ENCODE measurements at regions not wholly inside any gene's neighbourhood (a gene's known extent, or its start where the extent isn't known, plus 50 kb on each side); places are given as distances from the start of the nearest gene placed in this dataset.
"Not testable (repeated sequence)": the region's sequence is repeated elsewhere in the genome, so short reads cannot be mapped to it uniquely, and the experiment has no call there.

- H3T11ph ChIP-seq (ENCODE audit: low read length) = no peak overlapping the region
- H3K23me2 ChIP-seq (ENCODE audit: insufficient read length, low read depth, low read length, poor library complexity, severe bottlenecking) = no peaks in the 10 kb centered on the region
- Mint-ChIP-seq H3K36me3 (ENCODE audit: insufficient read depth in 1 of 3, low read depth in 3 of 3) (peaks cover 0 to 4% (median 2%) of the 10 kb centered on the region in 3 experiments; a peak in 1 of 7 replicates), H3K9me3 (peaks cover 10 to 17% of the 10 kb centered on the region in 2 experiments; a peak in 4 of 5 replicates), H3K27me3 (ENCODE audit: low read depth) (no peaks in the 10 kb centered on the region), H3K27ac (no peak overlapping the region), H3K4me1 (no peaks in the 10 kb centered on the region), H3K4me3 (no peak overlapping the region)
- H3K79me1 ChIP-seq (ENCODE audit: insufficient read depth, low read depth, low read length, poor library complexity, severe bottlenecking) = no peaks in the 10 kb centered on the region
- no peak overlapping the region for H3K14ac ChIP-seq (ENCODE audit: insufficient read depth, low read length)
- H3K23ac ChIP-seq (ENCODE audit: insufficient read length, low read depth, low read length) = no peak overlapping the region
- no peak overlapping the region for H3K27ac ChIP-seq (ENCODE audit: insufficient read length, low read depth, low read length)
- H3K56ac ChIP-seq (ENCODE audit: insufficient read length, low read depth, low read length) = no peak overlapping the region
- no peaks in the 10 kb centered on the region for H3K9me3 ChIP-seq (ENCODE audit: control insufficient read depth, low read depth, low read length)
- H4K8ac ChIP-seq (replicated peaks; ENCODE audit: insufficient read length, low read depth, low read length) = no peak overlapping the region
- H2BK5ac ChIP-seq (ENCODE audit: insufficient read length, low read length) = no peak overlapping the region
- H2AK5ac ChIP-seq (ENCODE audit: insufficient read length, low read length) = no peak overlapping the region
- no peak overlapping the region for H2BK120ac ChIP-seq (ENCODE audit: low read depth, low read length, poor library complexity, severe bottlenecking)
- no peaks in the 10 kb centered on the region for H3K4me1 ChIP-seq (ENCODE audit: insufficient read depth, low read length)
- no peak overlapping the region for H3K9ac ChIP-seq (ENCODE audit: extremely low read depth, insufficient read length, low read length)
- no peak overlapping the region for H4K91ac ChIP-seq (ENCODE audit: insufficient read length, low read depth, low read length)
- no peak overlapping the region for H3K4ac ChIP-seq (ENCODE audit: low read depth, low read length)
- no peaks in the 10 kb centered on the region for H4K20me1 ChIP-seq (ENCODE audit: control insufficient read depth, insufficient read depth, insufficient read length)
- H3K18ac ChIP-seq (ENCODE audit: insufficient read length, low read depth, low read length) = no peak overlapping the region
- H3K27me3 ChIP-seq (ENCODE audit: insufficient read depth, low read length) = no peaks in the 10 kb centered on the region
- TF ChIP-seq CTCF (conservative IDR thresholded peaks at IDR 0.05) = no peak
- no peak for DNase-seq
- H4K5ac ChIP-seq (ENCODE audit: insufficient read length, low read depth, low read length) = no peak overlapping the region
- no peak overlapping the region for H2AFZ ChIP-seq (ENCODE audit: low read length)
- no peak overlapping the region for H2BK20ac ChIP-seq (ENCODE audit: low read depth, low read length, poor library complexity, severe bottlenecking)
- no peak overlapping the region for H2BK15ac ChIP-seq (ENCODE audit: low read depth, low read length)
- no peak overlapping the region for H2BK12ac ChIP-seq (ENCODE audit: insufficient read length, low read depth, low read length)
- WGBS (ENCODE audit: extremely low coverage, insufficient read length, low lambda C conversion rate) = no CpG with 5 or more reads among the region's 1 CpG
- no peaks in the 10 kb centered on the region for H3K79me2 ChIP-seq (ENCODE audit: insufficient read depth, low read length)
- no peak overlapping the region for H3K4me2 ChIP-seq (ENCODE audit: insufficient read depth, insufficient read length, low read length)
Measured at GRCh38 chr2:18045230-18045629, 166.8 kb downstream of the KCNS3 start.

GRCh38 chr2:18017381-18017780 is 138.9 kb downstream of the KCNS3 start:
- H3K4ac ChIP-seq (ENCODE audit: low read depth, low read length); H3T11ph ChIP-seq (ENCODE audit: low read length); H3K27me3 ChIP-seq (ENCODE audit: insufficient read depth, low read length); H4K5ac ChIP-seq (ENCODE audit: insufficient read length, low read depth, low read length); H2BK15ac ChIP-seq (ENCODE audit: low read depth, low read length); H2BK12ac ChIP-seq (ENCODE audit: insufficient read length, low read depth, low read length); H3K4me1 ChIP-seq (ENCODE audit: insufficient read depth, low read length); H2BK5ac ChIP-seq (ENCODE audit: insufficient read length, low read length); DNase-seq; H3K56ac ChIP-seq (ENCODE audit: insufficient read length, low read depth, low read length); H3K18ac ChIP-seq (ENCODE audit: insufficient read length, low read depth, low read length); H3K9ac ChIP-seq (ENCODE audit: extremely low read depth, insufficient read length, low read length); H2BK20ac ChIP-seq (ENCODE audit: low read depth, low read length, poor library complexity, severe bottlenecking); H3K79me2 ChIP-seq (ENCODE audit: insufficient read depth, low read length); H3K27ac ChIP-seq (ENCODE audit: insufficient read length, low read depth, low read length); H2AK5ac ChIP-seq (ENCODE audit: insufficient read length, low read length); H2BK120ac ChIP-seq (ENCODE audit: low read depth, low read length, poor library complexity, severe bottlenecking); H4K20me1 ChIP-seq (ENCODE audit: control insufficient read depth, insufficient read depth, insufficient read length); H3K4me3 Mint-ChIP-seq; H4K8ac ChIP-seq (replicated peaks; ENCODE audit: insufficient read length, low read depth, low read length); H3K79me1 ChIP-seq (ENCODE audit: insufficient read depth, low read depth, low read length, poor library complexity, severe bottlenecking); H3K14ac ChIP-seq (ENCODE audit: insufficient read depth, low read length); H3K23ac ChIP-seq (ENCODE audit: insufficient read length, low read depth, low read length); H3K27ac Mint-ChIP-seq; H2AFZ ChIP-seq (ENCODE audit: low read length); H3K23me2 ChIP-seq (ENCODE audit: insufficient read length, low read depth, low read length, poor library complexity, severe bottlenecking); H3K4me2 ChIP-seq (ENCODE audit: insufficient read depth, insufficient read length, low read length); H3K27me3 Mint-ChIP-seq (ENCODE audit: low read depth); H4K91ac ChIP-seq (ENCODE audit: insufficient read length, low read depth, low read length); H3K4me1 Mint-ChIP-seq: not testable (repeated sequence)
- no CpG with 5 or more reads among the region's 16 CpGs for WGBS (ENCODE audit: extremely low coverage, insufficient read length, low lambda C conversion rate)
- peaks cover 39 to 44% of the 10 kb centered on the region in 2 experiments for H3K9me3 Mint-ChIP-seq
- peaks cover 10 to 37% (median 18%) of the 10 kb centered on the region in 3 experiments for H3K36me3 Mint-ChIP-seq (ENCODE audit: insufficient read depth in 1 of 3, low read depth in 3 of 3)
- H3K9me3 ChIP-seq (ENCODE audit: control insufficient read depth, low read depth, low read length) = peaks cover 16% of the 10 kb centered on the region
